ENCODE measurements at regions not wholly inside any gene's neighbourhood (a gene's known extent, or its start where the extent isn't known, plus 50 kb on each side); places are given as distances from the start of the nearest gene placed in this dataset.

- Mint-ChIP-seq H3K4me3 (no peak overlapping the region), H3K9me3 (no peaks in the 10 kb centered on the region), H3K27ac (no peak overlapping the region), H3K27me3 (no peaks in the 10 kb centered on the region), H3K36me3 (no peaks in the 10 kb centered on the region), H3K4me1 (ENCODE audit: unreplicated experiment) (peaks cover 14% of the 10 kb centered on the region)
- no peak for DNase-seq (ENCODE audit: extremely low spot score, unreplicated experiment)
- TF ChIP-seq CTCF (conservative IDR thresholded peaks at IDR 0.05) = no peak
Observed at GRCh38 chr3:67094167-67094566, 96.1 kb downstream of the KBTBD8 start.

- no peak overlapping the region for H3K27ac Mint-ChIP-seq
- no peak for TF ChIP-seq CTCF (conservative IDR thresholded peaks at IDR 0.05)
- H3K27me3 Mint-ChIP-seq = no peaks in the 10 kb centered on the region
Observed at GRCh38 chr3:67094774-67095173, 96.7 kb downstream of the KBTBD8 start.

GRCh38 chr3:67104388-67104787 is 106.3 kb downstream of the KBTBD8 start:
- no peaks in the 10 kb centered on the region for H3K27me3 Mint-ChIP-seq
- DNase-seq (ENCODE audit: extremely low spot score, unreplicated experiment) = no peak
- no peak overlapping the region for H3K4me3 Mint-ChIP-seq
- H3K4me1 Mint-ChIP-seq (ENCODE audit: unreplicated experiment) = no peaks in the 10 kb centered on the region
- no peak overlapping the region for H3K27ac Mint-ChIP-seq
- no peaks in the 10 kb centered on the region for H3K36me3 Mint-ChIP-seq
- TF ChIP-seq CTCF (conservative IDR thresholded peaks at IDR 0.05) = no peak
- peaks cover 4% of the 10 kb centered on the region for H3K9me3 Mint-ChIP-seq

More at GRCh38 chr3:67094774-67095173, 96.7 kb downstream of the KBTBD8 start:
- Mint-ChIP-seq H3K36me3 (no peaks in the 10 kb centered on the region), H3K4me3 (no peak overlapping the region), H3K4me1 (ENCODE audit: unreplicated experiment) (peaks cover 14% of the 10 kb centered on the region), H3K9me3 (no peaks in the 10 kb centered on the region)
- DNase-seq (ENCODE audit: extremely low spot score, unreplicated experiment) = no peak

- DNase-seq (ENCODE audit: extremely low spot score, unreplicated experiment) = no peak
- no peak for TF ChIP-seq CTCF (conservative IDR thresholded peaks at IDR 0.05)
- Mint-ChIP-seq H3K27ac (no peak overlapping the region), H3K4me3 (no peak overlapping the region), H3K36me3 (no peaks in the 10 kb centered on the region), H3K27me3 (no peaks in the 10 kb centered on the region), H3K4me1 (ENCODE audit: unreplicated experiment) (peaks cover 6% of the 10 kb centered on the region), H3K9me3 (peaks cover 4% of the 10 kb centered on the region)
Observed at GRCh38 chr3:67106874-67107273, 108.8 kb downstream of the KBTBD8 start.

GRCh38 chr3:67109651-67110204 is 111.6 kb downstream of the KBTBD8 start:
- H3K36me3 Mint-ChIP-seq = no peaks in the 10 kb centered on the region
- H3K4me3 Mint-ChIP-seq = no peak overlapping the region
- peaks cover 5% of the 10 kb centered on the region for H3K27me3 Mint-ChIP-seq
- peak; percentile 83 for TF ChIP-seq CTCF (conservative IDR thresholded peaks at IDR 0.05)
- H3K9me3 Mint-ChIP-seq = no peaks in the 10 kb centered on the region
- no peak for DNase-seq (ENCODE audit: extremely low spot score, unreplicated experiment)
- H3K4me1 Mint-ChIP-seq (ENCODE audit: unreplicated experiment) = peaks cover 6% of the 10 kb centered on the region
- no peak overlapping the region for H3K27ac Mint-ChIP-seq

Data from type B pancreatic cell (in vitro differentiated cells).